Epithelial cell of esophagus (primary cell): ENCODE measurements at regions not wholly inside any gene's neighbourhood (a gene's known extent, or its start where the extent isn't known, plus 50 kb on each side); places are given as distances from the start of the nearest gene placed in this dataset.
A peak's percentile ranks its signal among the peaks of the same experiment; 100 is the strongest.

Experiments
- DNase-seq: peaks from one replicate; pipeline ENCODE4 v3.0.0; 2010; ENCODE audit warnings: low read depth
- H3K4me3 ChIP-seq: 2 replicates; pipeline ENCODE4 v1.5.1; 2011; ENCODE audit warnings: mild to moderate bottlenecking, low read length, control low read depth
- CTCF ChIP-seq: IDR thresholded peaks from 2 replicates; pipeline ENCODE4 v1.5.1; 2011; ENCODE audit warnings: low read depth, mild to moderate bottlenecking, low read length, control low read depth, inconsistent platforms; ENCODE audit not compliant: insufficient read depth; ENCODE audit errors: missing control alignments

GRCh38 chr12:47412601-47413236 is 293.1 kb downstream of the RPAP3 start:
- H3K4me3 ChIP-seq = no peak overlapping the region
- no peak for TF ChIP-seq CTCF
- no peak for DNase-seq

- no peak for DNase-seq
- H3K4me3 ChIP-seq = no peak overlapping the region
- no peak for TF ChIP-seq CTCF
Observed at GRCh38 chr12:47411966-47412365, 293.9 kb downstream of the RPAP3 start.

- no peak overlapping the region for H3K4me3 ChIP-seq
- TF ChIP-seq CTCF = no peak
- no peak for DNase-seq
Observed at GRCh38 chr12:47410862-47411261, 295.0 kb downstream of the RPAP3 start.

GRCh38 chr12:47410383-47410782 is 295.4 kb downstream of the RPAP3 start:
- no peak overlapping the region for H3K4me3 ChIP-seq
- no peak for TF ChIP-seq CTCF
- DNase-seq = no peak

GRCh38 chr12:47409310-47409987 is 296.4 kb downstream of the RPAP3 start:
- TF ChIP-seq CTCF = no peak
- DNase-seq = no peak
- H3K4me3 ChIP-seq = no peak overlapping the region

GRCh38 chr12:47408171-47408871 is 297.5 kb downstream of the RPAP3 start:
- DNase-seq = peak; percentile 82
- peak; percentile 59 for TF ChIP-seq CTCF
- no peak overlapping the region for H3K4me3 ChIP-seq
